ENCODE measurements at regions not wholly inside any gene's neighbourhood (a gene's known extent, or its start where the extent isn't known, plus 50 kb on each side); places are given as distances from the start of the nearest gene placed in this dataset.
"Not testable (repeated sequence)": the region's sequence is repeated elsewhere in the genome, so short reads cannot be mapped to it uniquely, and the experiment has no call there.

GRCh38 chr20:52001999-52002666 lies 189.4 kb downstream of the ZFP64 start:
- H3K4me1 ChIP-seq (ENCODE audit: control insufficient read depth in 4 of 4, insufficient read depth in 4 of 4, low read length in 3 of 4), result no peaks in the 10 kb centered on the region
- no peak for DNase-seq (ENCODE audit: low spot score)
- H3K9ac ChIP-seq (ENCODE audit: low read depth in 1 of 2, low read length in 2 of 2), result no peak overlapping the region
- no peaks in the 10 kb centered on the region for H3K36me3 ChIP-seq (ENCODE audit: control insufficient read depth in 4 of 4, insufficient read depth in 3 of 4, low read depth in 1 of 4, low read length in 3 of 4)
- no peak overlapping the region for H3K27ac ChIP-seq (ENCODE audit: low read depth in 1 of 2, low read length in 2 of 2)
- H3K9me3 ChIP-seq (ENCODE audit: control insufficient read depth in 4 of 4, low read length in 3 of 4), result no peaks in the 10 kb centered on the region
- WGBS, result 34% methylated on average over 8 of the region's 8 CpGs
- no peaks in the 10 kb centered on the region for H3K27me3 ChIP-seq (ENCODE audit: control insufficient read depth in 4 of 4, insufficient read depth in 4 of 4, low read length in 3 of 4)
- H3K4me3 ChIP-seq (ENCODE audit: low read depth in 1 of 3, low read length in 3 of 3), result no peak overlapping the region
- TF ChIP-seq YY1 (IDR thresholded peaks at IDR 0.05) (no peak), REST (IDR thresholded peaks at IDR 0.05) (no peak), JUND (IDR thresholded peaks at IDR 0.05) (no peak), FOXA1 (IDR thresholded peaks at IDR 0.05) (no peak), MAX (IDR thresholded peaks at IDR 0.05) (no peak), FOXA2 (IDR thresholded peaks at IDR 0.05) (no peak), EGR1 (IDR thresholded peaks at IDR 0.05; ENCODE audit: low read depth in 2 of 2) (no peak), GABPA (IDR thresholded peaks at IDR 0.05 in 1 of 2, conservative IDR thresholded peaks at IDR 0.05 in 1 of 2) (no peak), TAF1 (conservative IDR thresholded peaks at IDR 0.05) (no peak)

GRCh38 chr20:51997281-51997936 lies 194.2 kb downstream of the ZFP64 start:
- WGBS, result 87% methylated on average over 4 of the region's 4 CpGs
- not testable (repeated sequence) for H3K9ac ChIP-seq (ENCODE audit: low read depth in 1 of 2, low read length in 2 of 2); H3K4me3 ChIP-seq (ENCODE audit: low read depth in 1 of 3, low read length in 3 of 3); H3K9me3 ChIP-seq (ENCODE audit: control insufficient read depth in 4 of 4, low read length in 3 of 4); H3K27ac ChIP-seq (ENCODE audit: low read depth in 1 of 2, low read length in 2 of 2); H3K27me3 ChIP-seq (ENCODE audit: control insufficient read depth in 4 of 4, insufficient read depth in 4 of 4, low read length in 3 of 4); H3K36me3 ChIP-seq (ENCODE audit: control insufficient read depth in 4 of 4, insufficient read depth in 3 of 4, low read depth in 1 of 4, low read length in 3 of 4); DNase-seq (ENCODE audit: low spot score); H3K4me1 ChIP-seq (ENCODE audit: control insufficient read depth in 4 of 4, insufficient read depth in 4 of 4, low read length in 3 of 4)

- no peak for DNase-seq (ENCODE audit: low spot score)
- WGBS, result 51% methylated on average over 3 of the region's 3 CpGs
These were observed 193.2 kb upstream of the SALL4 start for GRCh38 chr20:51995551-51995951.

More at GRCh38 chr20:51995551-51995951, 193.2 kb upstream of the SALL4 start:
- no peak overlapping the region for H3K4me3 ChIP-seq (ENCODE audit: low read depth in 1 of 3, low read length in 3 of 3)
- H3K36me3 ChIP-seq (ENCODE audit: control insufficient read depth in 4 of 4, insufficient read depth in 3 of 4, low read depth in 1 of 4, low read length in 3 of 4), result no peaks in the 10 kb centered on the region
- no peak for TF ChIP-seq RXRA (IDR thresholded peaks at IDR 0.05)
- TF ChIP-seq NR2F2 (IDR thresholded peaks at IDR 0.05), result no peak
- TF ChIP-seq EGR1 (IDR thresholded peaks at IDR 0.05; ENCODE audit: low read depth in 2 of 2), result no peak
- TF ChIP-seq MAX (IDR thresholded peaks at IDR 0.05), result no peak
- TF ChIP-seq SP1 (IDR thresholded peaks at IDR 0.05), result no peak
- TF ChIP-seq TAF1 (conservative IDR thresholded peaks at IDR 0.05), result no peak
- no peak for TF ChIP-seq JUND (IDR thresholded peaks at IDR 0.05)
- TF ChIP-seq CTCF (IDR thresholded peaks at IDR 0.05; ENCODE audit: low read depth, low read length, missing input control), result no peak
- no peak overlapping the region for H3K27ac ChIP-seq (ENCODE audit: low read depth in 1 of 2, low read length in 2 of 2)
- no peaks in the 10 kb centered on the region for H3K9me3 ChIP-seq (ENCODE audit: control insufficient read depth in 4 of 4, low read length in 3 of 4)
- H3K9ac ChIP-seq (ENCODE audit: low read depth in 1 of 2, low read length in 2 of 2), result no peak overlapping the region
- no peaks in the 10 kb centered on the region for H3K27me3 ChIP-seq (ENCODE audit: control insufficient read depth in 4 of 4, insufficient read depth in 4 of 4, low read length in 3 of 4)
- no peaks in the 10 kb centered on the region for H3K4me1 ChIP-seq (ENCODE audit: control insufficient read depth in 4 of 4, insufficient read depth in 4 of 4, low read length in 3 of 4)

Data from liver (tissue), 8 donors.